ENCODE measurements at regions not wholly inside any gene's neighbourhood (a gene's known extent, or its start where the extent isn't known, plus 50 kb on each side); places are given as distances from the start of the nearest gene placed in this dataset.

DNA sequence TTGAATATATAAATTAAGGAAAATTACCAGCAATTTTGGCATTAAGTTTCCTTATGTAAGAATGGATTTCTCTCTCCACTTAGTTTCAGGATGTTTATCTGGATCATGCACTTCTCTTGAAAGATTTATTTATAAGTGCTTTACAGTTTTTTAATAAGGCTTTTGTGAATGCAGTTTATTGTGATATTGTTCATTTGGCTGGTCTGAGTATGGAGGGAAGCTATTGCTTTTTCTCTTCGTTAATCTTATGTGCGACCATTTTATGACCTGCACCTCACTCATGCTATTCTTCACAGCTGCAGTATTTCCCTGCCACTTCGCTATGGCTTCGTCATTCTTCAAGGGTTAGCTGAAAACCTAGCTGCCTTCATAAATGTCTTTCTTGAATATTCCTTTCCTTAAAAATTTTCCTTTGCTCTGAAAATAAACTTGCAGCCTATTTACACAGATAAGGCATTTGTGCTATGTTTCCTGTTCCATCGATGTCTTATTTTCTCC, 233.4 kb downstream of the SOCS6 start:
- Histone ChIP-seq H3K27ac (no peak overlapping the region), H3K4me3 (no peak overlapping the region)

GRCh38 chr18:70520867-70521266, 232.0 kb downstream of the SOCS6 start:
- Histone ChIP-seq H3K4me3 (no peak overlapping the region), H3K27ac (no peak overlapping the region)

DNA sequence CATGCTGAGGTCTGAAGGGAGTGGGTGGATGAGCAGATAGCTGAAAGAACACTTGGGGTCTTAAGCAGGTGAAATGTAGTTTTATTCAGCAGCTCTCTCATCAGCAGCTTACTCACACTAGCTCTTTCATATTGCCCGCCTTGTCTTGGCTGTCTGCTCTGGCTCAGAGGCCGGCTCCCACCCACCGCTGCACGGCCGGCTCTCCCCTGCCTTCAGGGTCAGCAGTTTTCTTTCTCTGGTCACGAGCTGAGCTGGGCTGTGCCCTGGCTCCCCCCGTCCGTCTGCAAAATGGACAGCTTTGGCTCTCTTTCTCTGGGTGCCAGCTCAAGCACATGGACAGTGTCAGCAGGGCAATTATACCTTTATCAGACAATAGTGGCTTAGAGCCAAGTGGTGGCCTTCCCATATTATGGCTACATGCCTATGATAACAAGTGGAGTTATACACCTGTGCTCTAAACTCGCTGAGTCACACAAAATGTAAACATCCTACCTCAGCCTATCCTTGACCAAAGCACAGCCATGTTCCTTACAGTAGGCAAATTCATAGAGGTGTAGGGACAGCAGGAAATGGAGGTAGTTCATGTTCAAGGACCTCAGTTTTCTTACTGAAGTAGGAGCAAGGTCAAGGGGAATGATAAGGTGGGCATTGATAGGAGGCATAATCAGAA, 224.8 kb downstream of the SOCS6 start:
- no peak overlapping the region for H3K27ac ChIP-seq
- H3K4me3 ChIP-seq, result no peak overlapping the region

DNA sequence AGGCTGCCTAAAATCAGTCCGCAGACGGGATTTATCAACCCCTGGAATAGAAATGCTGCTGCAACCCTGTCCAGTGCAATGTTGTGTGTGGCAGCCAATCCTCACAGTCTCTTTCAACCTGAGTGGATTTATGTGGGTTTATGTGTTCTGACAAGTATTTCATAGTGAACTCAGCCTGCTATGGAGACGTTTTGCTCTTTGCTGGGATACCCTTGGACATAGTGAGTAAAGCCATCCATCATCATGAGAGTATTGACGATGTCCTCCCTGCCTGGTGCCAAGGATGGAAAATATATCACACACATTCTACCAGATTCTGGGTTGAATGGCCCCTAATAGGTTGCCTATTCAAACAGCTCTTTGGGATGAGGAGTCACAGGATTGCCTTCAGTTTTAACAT, 219.1 kb downstream of the SOCS6 start:
- Histone ChIP-seq H3K27ac (no peak overlapping the region), H3K4me3 (no peak overlapping the region)

- Histone ChIP-seq H3K4me3 (no peak overlapping the region), H3K27ac (no peak overlapping the region)
Observed at GRCh38 chr18:70506511-70506910, 217.7 kb downstream of the SOCS6 start.

GRCh38 chr18:70503060-70503459, 214.2 kb downstream of the SOCS6 start:
- no peak overlapping the region for H3K4me3 ChIP-seq
- no peak overlapping the region for H3K27ac ChIP-seq

DNA sequence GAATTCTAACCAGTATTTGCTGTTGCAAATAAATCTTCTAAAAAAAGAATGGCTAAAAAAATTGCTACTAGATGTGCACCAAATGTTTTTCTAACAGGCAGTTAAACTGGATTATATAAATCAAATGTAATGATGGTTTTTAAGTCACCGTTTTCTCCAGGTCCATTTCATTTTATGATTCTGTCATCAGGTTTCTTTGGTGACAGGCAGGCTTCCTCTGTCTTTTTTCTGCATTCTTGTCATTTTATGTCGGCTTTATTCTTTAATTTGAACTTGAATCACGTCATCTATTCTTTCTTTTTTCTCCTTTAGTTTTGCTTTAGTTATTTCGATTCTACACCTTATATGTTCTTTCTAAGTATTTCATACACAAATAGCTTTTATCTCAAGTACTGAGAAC, 212.5 kb downstream of the SOCS6 start:
- H3K27ac ChIP-seq, result no peak overlapping the region
- H3K4me3 ChIP-seq, result no peak overlapping the region

GRCh38 chr18:70500748-70501147, 211.9 kb downstream of the SOCS6 start:
- Histone ChIP-seq H3K27ac (no peak overlapping the region), H3K4me3 (no peak overlapping the region)

- Histone ChIP-seq H3K4me3 (peak overlapping the region in 1 of 7 experiments; percentile 8), H3K27ac (no peak overlapping the region)
Observed at GRCh38 chr18:70499218-70499691, 210.4 kb downstream of the SOCS6 start.

- Histone ChIP-seq H3K4me3 (no peak overlapping the region), H3K27ac (no peak overlapping the region)
Observed at GRCh38 chr18:70496353-70497294, 207.8 kb downstream of the SOCS6 start.

DNA sequence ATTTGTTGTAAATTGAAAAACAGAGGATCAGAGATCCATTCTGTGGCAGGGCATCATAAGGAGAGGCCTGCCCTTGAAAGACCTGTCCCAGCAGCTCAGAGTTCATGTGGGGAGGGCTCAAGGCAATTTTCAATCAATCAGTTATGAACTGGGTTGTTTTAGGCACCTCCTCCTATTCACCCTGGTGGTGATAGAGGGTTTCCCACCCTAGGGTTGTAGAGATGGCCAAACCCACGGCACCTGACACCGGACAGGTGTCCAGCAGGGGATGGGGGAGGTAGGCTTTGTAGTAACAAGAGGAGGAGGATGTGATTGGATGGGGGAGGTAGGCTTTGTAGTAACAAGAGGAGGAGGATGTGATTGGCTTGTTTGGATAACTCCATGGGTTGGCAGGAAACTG, 205.7 kb downstream of the SOCS6 start:
- no peak overlapping the region for H3K4me3 ChIP-seq
- no peak overlapping the region for H3K27ac ChIP-seq

- Histone ChIP-seq H3K27ac (no peak overlapping the region), H3K4me3 (no peak overlapping the region)
Observed at GRCh38 chr18:70493461-70493860, 204.6 kb downstream of the SOCS6 start.

- Histone ChIP-seq H3K27ac (no peak overlapping the region), H3K4me3 (no peak overlapping the region)
Observed at GRCh38 chr18:70491734-70492348, 203.0 kb downstream of the SOCS6 start.

- no peak overlapping the region for H3K4me3 ChIP-seq
- H3K27ac ChIP-seq, result peak overlapping the region in 1 of 21 experiments; percentile 2
Observed at GRCh38 chr18:70489986-70490933, 201.4 kb downstream of the SOCS6 start.

DNA sequence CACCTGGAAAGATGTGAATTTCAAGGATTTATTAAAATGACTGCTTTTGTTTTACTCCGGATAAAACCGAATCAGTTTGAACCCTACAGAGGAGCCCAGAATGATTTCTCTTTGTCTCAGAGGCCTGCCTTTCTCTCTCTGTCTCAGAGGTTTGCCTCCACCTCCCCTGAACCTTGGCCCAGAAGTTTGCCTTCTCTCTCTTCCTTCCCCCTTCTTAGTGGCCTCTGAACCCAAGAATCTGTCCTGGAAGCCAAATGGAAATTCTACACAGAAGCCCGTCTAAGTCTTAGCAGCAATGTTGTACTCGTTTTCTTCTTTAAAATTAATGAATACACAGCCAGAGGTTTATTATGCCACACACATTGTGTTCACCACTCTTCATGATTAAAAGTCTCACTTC, 200.7 kb downstream of the SOCS6 start:
- H3K27ac ChIP-seq, result peak overlapping the region in 2 of 21 experiments; percentile 2 to 43
- H3K4me3 ChIP-seq, result no peak overlapping the region

DNA sequence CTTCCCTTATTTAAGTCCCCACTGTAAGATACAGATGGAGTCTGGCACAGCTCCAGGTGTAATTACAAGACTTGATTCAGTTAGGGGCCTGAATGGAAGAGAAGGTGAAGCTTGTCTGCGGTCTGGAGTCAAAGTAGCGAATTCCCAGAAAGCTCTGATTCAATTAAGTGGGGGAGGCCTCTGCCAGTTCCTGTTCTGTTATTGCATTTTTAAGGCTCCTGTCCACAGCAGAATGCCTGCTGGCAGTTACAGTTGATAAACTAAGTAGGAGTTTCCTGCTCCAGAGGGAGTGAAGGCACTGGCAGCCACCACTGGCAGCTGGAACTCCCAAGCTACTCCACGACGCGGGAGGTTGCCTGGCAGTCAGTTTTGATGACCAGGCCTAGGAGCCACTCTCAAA, 181.1 kb downstream of the SOCS6 start:
- Histone ChIP-seq H3K4me3 (no peak overlapping the region), H3K27ac (no peak overlapping the region)

GRCh38 chr18:70468861-70469547, 180.2 kb downstream of the SOCS6 start:
- Histone ChIP-seq H3K4me3 (no peak overlapping the region), H3K27ac (no peak overlapping the region)

- Histone ChIP-seq H3K27ac (no peak overlapping the region), H3K4me3 (peak overlapping the region in 3 of 7 experiments; percentile 8 to 15 (median 11))
Observed at GRCh38 chr18:70464343-70465114, 175.7 kb downstream of the SOCS6 start.

Data from skin epidermis (tissue), 12 donors.